ENCODE measurements at regions not wholly inside any gene's neighbourhood (a gene's known extent, or its start where the extent isn't known, plus 50 kb on each side); places are given as distances from the start of the nearest gene placed in this dataset.

GRCh38 chr12:69150796-69151127 is 88.6 kb upstream of the CPSF6 start:
- Mint-ChIP-seq H3K4me3 (no peak overlapping the region), H3K27ac (no peak overlapping the region), H3K9me3 (no peaks in the 10 kb centered on the region), H3K4me1 (ENCODE audit: low read depth) (peaks cover 24% of the 10 kb centered on the region), H3K27me3 (ENCODE audit: low read depth) (no peaks in the 10 kb centered on the region), H3K36me3 (ENCODE audit: insufficient read depth in 2 of 2) (no peaks in the 10 kb centered on the region)
- DNase-seq (no peak), ATAC-seq (replicated peaks in 1 of 2) (no peak)

- H3K4me3 Mint-ChIP-seq = no peak overlapping the region
- H3K27me3 Mint-ChIP-seq (ENCODE audit: low read depth) = no peaks in the 10 kb centered on the region
- H3K36me3 Mint-ChIP-seq (ENCODE audit: insufficient read depth in 2 of 2) = no peaks in the 10 kb centered on the region
- no peaks in the 10 kb centered on the region for H3K9me3 Mint-ChIP-seq
- no peak for ATAC-seq (replicated peaks in 1 of 2)
- no peak overlapping the region for H3K27ac Mint-ChIP-seq
- H3K4me1 Mint-ChIP-seq (ENCODE audit: low read depth) = peaks cover 27% of the 10 kb centered on the region
- DNase-seq = no peak
These were observed 88.1 kb upstream of the CPSF6 start for GRCh38 chr12:69151254-69151764.

- H3K36me3 Mint-ChIP-seq (ENCODE audit: insufficient read depth in 2 of 2) = no peaks in the 10 kb centered on the region
- DNase-seq (peak; percentile 76 to 78), ATAC-seq (replicated peaks in 1 of 2) (peak; percentile 55 to 58)
- H3K9me3 Mint-ChIP-seq = no peaks in the 10 kb centered on the region
- H3K27me3 Mint-ChIP-seq (ENCODE audit: low read depth) = no peaks in the 10 kb centered on the region
- H3K4me3 Mint-ChIP-seq = peak overlapping the region; percentile 50 to 52
- peaks cover 37% of the 10 kb centered on the region for H3K4me1 Mint-ChIP-seq (ENCODE audit: low read depth)
- H3K27ac Mint-ChIP-seq = peak overlapping the region; percentile 54
These were observed 84.6 kb upstream of the CPSF6 start for GRCh38 chr12:69154585-69155363.

GRCh38 chr12:69157023-69157655 is 82.2 kb upstream of the CPSF6 start:
- Mint-ChIP-seq H3K4me1 (ENCODE audit: low read depth) (peaks cover 57% of the 10 kb centered on the region), H3K36me3 (ENCODE audit: insufficient read depth in 2 of 2) (no peaks in the 10 kb centered on the region), H3K9me3 (no peaks in the 10 kb centered on the region), H3K27ac (no peak overlapping the region), H3K27me3 (ENCODE audit: low read depth) (no peaks in the 10 kb centered on the region), H3K4me3 (peak overlapping the region; percentile 71 to 73)
- DNase-seq (peak; percentile 94 to 96), ATAC-seq (replicated peaks in 1 of 2) (peak; percentile 78 to 80)

DNA sequence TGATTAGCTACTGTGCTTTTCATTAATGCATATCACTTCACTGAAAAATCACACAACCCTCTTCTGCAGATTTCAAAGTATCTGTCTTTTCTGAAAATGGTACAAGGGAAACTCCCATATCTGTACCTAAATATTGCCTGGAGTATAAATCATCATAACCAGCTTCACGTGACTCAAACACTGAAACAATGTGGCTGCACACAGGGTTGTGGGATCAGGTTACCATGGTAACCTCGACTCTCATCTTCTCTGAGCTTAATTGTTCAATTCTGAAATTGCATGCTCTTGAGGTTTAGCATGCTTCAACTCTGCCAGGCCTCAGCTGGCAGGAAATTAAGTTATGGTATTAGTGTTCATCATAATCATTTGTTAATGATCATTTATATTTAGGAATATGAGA is 77.5 kb upstream of the CPSF6 start:
- Mint-ChIP-seq H3K36me3 (ENCODE audit: insufficient read depth in 2 of 2) (no peaks in the 10 kb centered on the region), H3K27ac (peak overlapping the region; percentile 96), H3K9me3 (no peaks in the 10 kb centered on the region), H3K27me3 (ENCODE audit: low read depth) (no peaks in the 10 kb centered on the region), H3K4me3 (peak overlapping the region; percentile 7 to 36), H3K4me1 (ENCODE audit: low read depth) (peaks cover 29% of the 10 kb centered on the region)
- ATAC-seq (replicated peaks in 1 of 2) = peak; percentile 93 to 96
- DNase-seq = peak; percentile 71 to 77

GRCh38 chr12:69163681-69164362 is 75.5 kb upstream of the CPSF6 start:
- H3K9me3 Mint-ChIP-seq = no peaks in the 10 kb centered on the region

DNA sequence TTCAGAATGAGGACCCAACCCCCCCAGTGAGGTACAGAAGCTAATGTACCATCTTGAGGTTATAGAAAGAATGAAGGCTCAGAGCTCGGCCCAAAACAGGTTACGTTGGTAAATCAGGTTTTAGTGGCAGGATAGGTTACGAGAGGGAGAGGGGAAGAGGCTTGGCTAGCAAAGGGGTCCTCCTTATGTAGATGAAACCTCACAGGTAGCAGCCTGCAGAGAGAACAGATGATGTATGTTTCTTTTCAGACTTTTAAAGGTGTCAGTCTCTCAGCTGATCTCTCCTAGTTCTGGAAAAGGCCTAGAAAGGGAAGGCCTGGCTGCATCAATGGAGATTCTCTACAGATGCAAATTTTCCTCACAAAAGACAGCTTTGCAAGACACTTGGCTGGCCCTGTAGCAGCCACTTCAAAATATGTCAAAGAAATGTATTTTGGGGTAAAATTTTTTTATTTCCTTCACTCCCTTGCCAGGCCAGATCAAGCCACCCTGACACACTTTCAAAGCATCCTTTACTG is 71.7 kb upstream of the CPSF6 start:
- H3K4me1 Mint-ChIP-seq (ENCODE audit: low read depth) = peaks cover 9% of the 10 kb centered on the region
- ATAC-seq (replicated peaks in 1 of 2) = no peak
- no peaks in the 10 kb centered on the region for H3K9me3 Mint-ChIP-seq
- no peak for DNase-seq
- H3K27me3 Mint-ChIP-seq (ENCODE audit: low read depth) = no peaks in the 10 kb centered on the region
- no peak overlapping the region for H3K4me3 Mint-ChIP-seq
- H3K36me3 Mint-ChIP-seq (ENCODE audit: insufficient read depth in 2 of 2) = no peaks in the 10 kb centered on the region
- no peak overlapping the region for H3K27ac Mint-ChIP-seq

More at GRCh38 chr12:69163681-69164362, 75.5 kb upstream of the CPSF6 start:
- no peaks in the 10 kb centered on the region for H3K27me3 Mint-ChIP-seq (ENCODE audit: low read depth)
- DNase-seq = no peak
- H3K36me3 Mint-ChIP-seq (ENCODE audit: insufficient read depth in 2 of 2) = no peaks in the 10 kb centered on the region
- no peak for ATAC-seq (replicated peaks in 1 of 2)
- H3K27ac Mint-ChIP-seq = no peak overlapping the region
- H3K4me1 Mint-ChIP-seq (ENCODE audit: low read depth) = peaks cover 24% of the 10 kb centered on the region
- no peak overlapping the region for H3K4me3 Mint-ChIP-seq

DNA sequence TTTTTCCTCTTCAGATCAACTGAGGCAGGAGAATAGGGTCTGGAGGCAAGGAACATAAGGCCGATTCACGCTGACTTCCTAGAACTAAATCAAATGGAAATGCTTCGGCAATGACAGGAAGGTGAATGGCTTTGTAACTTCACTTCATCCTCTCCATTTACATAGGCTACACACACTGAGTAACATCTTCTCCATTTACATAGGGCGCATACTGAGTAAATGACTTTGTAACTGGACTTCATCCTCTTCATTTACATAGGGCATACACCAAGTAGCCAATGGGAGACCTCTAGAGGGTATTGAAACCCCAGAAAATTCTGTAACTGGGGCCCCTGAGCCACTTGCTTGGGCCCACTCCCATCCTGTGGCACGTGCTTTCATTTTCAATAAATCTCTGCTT is 71.0 kb upstream of the CPSF6 start:
- no peaks in the 10 kb centered on the region for H3K36me3 Mint-ChIP-seq (ENCODE audit: insufficient read depth in 2 of 2)
- no peaks in the 10 kb centered on the region for H3K27me3 Mint-ChIP-seq (ENCODE audit: low read depth)

DNA sequence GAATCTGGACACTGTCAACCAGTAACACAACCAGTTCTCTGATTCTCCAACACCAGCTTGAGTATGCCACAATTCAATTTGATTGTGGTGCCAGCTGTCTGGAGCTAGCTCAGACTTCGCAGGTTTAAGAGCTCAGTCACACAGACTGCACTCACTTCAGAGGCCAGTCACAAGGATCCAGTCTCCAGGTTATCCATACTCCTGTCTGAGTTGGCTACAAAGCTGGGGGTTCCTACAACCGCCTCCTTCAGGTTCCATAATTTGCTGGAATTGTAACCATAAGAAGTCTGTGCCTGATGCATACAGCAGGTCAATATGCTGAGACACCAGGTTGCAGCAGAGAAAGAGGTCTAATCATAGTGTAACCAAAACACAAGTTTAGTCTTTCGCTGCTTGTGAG is 70.5 kb upstream of the CPSF6 start:
- H3K27ac Mint-ChIP-seq = no peak overlapping the region
- no peak for ATAC-seq (replicated peaks in 1 of 2)

More for the DNA sequence above, 71.0 kb upstream of the CPSF6 start:
- H3K27ac Mint-ChIP-seq = no peak overlapping the region
- ATAC-seq (replicated peaks in 1 of 2) (no peak), DNase-seq (no peak)
- peaks cover 9% of the 10 kb centered on the region for H3K4me1 Mint-ChIP-seq (ENCODE audit: low read depth)
- H3K4me3 Mint-ChIP-seq = no peak overlapping the region
- H3K9me3 Mint-ChIP-seq = no peaks in the 10 kb centered on the region

DNA sequence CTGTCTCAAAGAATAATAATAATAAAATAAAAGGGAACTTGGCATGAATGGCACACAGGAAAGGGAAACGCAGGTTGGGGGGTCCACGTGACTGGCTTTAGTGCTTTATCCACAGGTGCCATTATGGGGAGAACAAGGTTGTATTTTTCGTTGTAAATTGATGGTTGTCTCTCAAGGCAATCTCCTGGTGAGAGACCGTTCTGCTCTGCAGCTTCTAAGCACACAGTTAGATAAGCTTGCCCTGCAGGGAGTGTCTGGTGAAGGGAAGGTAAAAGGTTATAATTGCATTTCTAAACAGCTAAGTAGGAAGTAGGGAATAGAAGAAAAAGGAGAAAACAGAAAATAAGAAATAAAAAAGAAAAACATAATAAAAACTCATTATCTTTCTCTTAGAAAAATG is 69.1 kb upstream of the CPSF6 start:
- no peak for DNase-seq
- Mint-ChIP-seq H3K36me3 (ENCODE audit: insufficient read depth in 2 of 2) (no peaks in the 10 kb centered on the region), H3K4me3 (no peak overlapping the region), H3K9me3 (no peaks in the 10 kb centered on the region), H3K27me3 (ENCODE audit: low read depth) (no peaks in the 10 kb centered on the region), H3K27ac (no peak overlapping the region), H3K4me1 (ENCODE audit: low read depth) (peaks cover 9% of the 10 kb centered on the region)
- ATAC-seq (replicated peaks in 1 of 2) = no peak

More for the DNA sequence above, 70.5 kb upstream of the CPSF6 start:
- no peak overlapping the region for H3K4me3 Mint-ChIP-seq
- H3K9me3 Mint-ChIP-seq = no peaks in the 10 kb centered on the region
- H3K36me3 Mint-ChIP-seq (ENCODE audit: insufficient read depth in 2 of 2) = no peaks in the 10 kb centered on the region
- peaks cover 9% of the 10 kb centered on the region for H3K4me1 Mint-ChIP-seq (ENCODE audit: low read depth)
- DNase-seq = no peak
- no peaks in the 10 kb centered on the region for H3K27me3 Mint-ChIP-seq (ENCODE audit: low read depth)

GRCh38 chr12:69171881-69172280 is 67.5 kb upstream of the CPSF6 start:
- ATAC-seq (replicated peaks in 1 of 2) = no peak
- Mint-ChIP-seq H3K27ac (no peak overlapping the region), H3K4me3 (no peak overlapping the region), H3K27me3 (ENCODE audit: low read depth) (no peaks in the 10 kb centered on the region), H3K4me1 (ENCODE audit: low read depth) (peaks cover 9% of the 10 kb centered on the region), H3K9me3 (no peaks in the 10 kb centered on the region), H3K36me3 (ENCODE audit: insufficient read depth in 2 of 2) (no peaks in the 10 kb centered on the region)
- no peak for DNase-seq

- no peaks in the 10 kb centered on the region for H3K27me3 Mint-ChIP-seq (ENCODE audit: low read depth)
- ATAC-seq (replicated peaks in 1 of 2) = no peak
- no peak overlapping the region for H3K27ac Mint-ChIP-seq
- H3K4me1 Mint-ChIP-seq (ENCODE audit: low read depth) = peaks cover 9% of the 10 kb centered on the region
- no peaks in the 10 kb centered on the region for H3K36me3 Mint-ChIP-seq (ENCODE audit: insufficient read depth in 2 of 2)
- no peaks in the 10 kb centered on the region for H3K9me3 Mint-ChIP-seq
- H3K4me3 Mint-ChIP-seq = no peak overlapping the region
- no peak for DNase-seq
These were observed 66.9 kb upstream of the CPSF6 start for GRCh38 chr12:69172491-69172890.

DNA sequence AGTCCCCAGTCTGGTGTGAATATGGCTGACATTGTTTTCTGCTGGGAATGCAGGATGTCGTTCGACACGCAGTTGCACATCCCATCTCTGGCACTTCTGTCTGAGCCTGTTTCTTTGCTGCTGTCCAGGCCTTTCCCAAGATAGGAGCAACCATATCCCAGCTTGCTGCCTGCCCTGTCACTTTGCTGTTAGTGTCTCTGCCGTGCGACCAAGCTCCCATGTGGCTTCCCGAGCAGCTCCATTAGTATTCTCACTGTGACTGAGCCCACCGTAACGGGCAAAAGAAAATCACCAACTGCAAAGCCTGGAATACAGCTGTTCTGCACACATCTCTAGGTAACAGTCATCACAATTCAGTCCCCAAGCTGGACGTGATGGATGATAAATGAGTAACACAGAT is 66.0 kb upstream of the CPSF6 start:
- no peaks in the 10 kb centered on the region for H3K27me3 Mint-ChIP-seq (ENCODE audit: low read depth)
- H3K27ac Mint-ChIP-seq = no peak overlapping the region
- peaks cover 9% of the 10 kb centered on the region for H3K4me1 Mint-ChIP-seq (ENCODE audit: low read depth)
- DNase-seq (no peak), ATAC-seq (replicated peaks in 1 of 2) (no peak)
- H3K36me3 Mint-ChIP-seq (ENCODE audit: insufficient read depth in 2 of 2) = no peaks in the 10 kb centered on the region
- no peak overlapping the region for H3K4me3 Mint-ChIP-seq
- H3K9me3 Mint-ChIP-seq = no peaks in the 10 kb centered on the region

Measured in activated T-cell treated with anti-CD3 and anti-CD28 coated beads, Interleukin-2, amount 50 U/mL, for 72 hours (primary cell).